HG03342 (cell line): ENCODE measurements at regions not wholly inside any gene's neighbourhood (a gene's known extent, or its start where the extent isn't known, plus 50 kb on each side); places are given as distances from the start of the nearest gene placed in this dataset.

Experiments
- ATAC-seq: cut with Tn5 transposase; IDR thresholded peaks from one replicate; pipeline ENCODE4 v1.9.1; 2021; ENCODE audit warnings: mild to moderate bottlenecking, moderate library complexity; ENCODE audit not compliant: unreplicated experiment

DNA sequence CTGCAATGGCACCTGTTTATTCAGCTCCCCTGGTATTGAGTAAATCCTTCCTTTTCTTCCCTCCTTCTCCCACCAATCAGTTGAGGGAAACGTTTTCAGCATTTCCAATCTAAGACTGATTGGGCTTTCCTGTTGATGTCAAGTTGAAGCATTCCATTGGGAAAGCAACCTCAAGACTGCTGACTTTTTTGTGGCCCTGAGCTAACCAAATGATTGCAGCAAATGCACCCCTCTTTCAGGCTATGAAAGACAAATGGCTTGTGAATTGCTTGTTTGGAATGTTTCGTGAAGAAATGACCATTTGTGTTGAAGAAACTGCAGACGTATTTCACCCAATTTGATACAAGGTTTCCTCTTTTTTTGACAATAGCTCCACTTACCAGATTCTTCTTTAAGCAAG is 303.5 kb downstream of the EPHA4 start:
- ATAC-seq, result no peak

DNA sequence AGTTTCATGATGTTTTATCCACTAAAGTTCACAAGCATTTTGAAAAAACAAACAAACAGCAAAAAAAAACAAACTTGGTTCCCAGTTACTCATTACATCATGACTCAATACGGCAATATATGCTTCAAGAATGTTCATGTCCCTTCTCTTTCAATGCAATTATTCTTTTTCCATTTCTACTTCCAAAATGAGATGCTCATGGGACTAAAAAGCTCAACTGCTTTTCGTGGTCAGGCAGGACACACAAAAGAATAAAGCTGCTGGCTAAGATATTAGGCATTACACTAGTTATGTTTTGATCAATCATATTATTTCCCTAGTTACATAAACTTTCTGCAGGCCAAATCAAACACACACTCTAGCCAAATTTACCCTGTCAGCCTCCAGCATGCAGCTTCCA is 301.3 kb downstream of the EPHA4 start:
- ATAC-seq, result no peak

GRCh38 chr2:221272729-221273128 is 299.4 kb downstream of the EPHA4 start:
- ATAC-seq, result no peak

- no peak for ATAC-seq
These were observed 296.1 kb downstream of the EPHA4 start for GRCh38 chr2:221276033-221276432.

GRCh38 chr2:221276601-221277000 is 295.5 kb downstream of the EPHA4 start:
- no peak for ATAC-seq

- ATAC-seq, result no peak
These were observed 289.7 kb downstream of the EPHA4 start for GRCh38 chr2:221282386-221282785.

DNA sequence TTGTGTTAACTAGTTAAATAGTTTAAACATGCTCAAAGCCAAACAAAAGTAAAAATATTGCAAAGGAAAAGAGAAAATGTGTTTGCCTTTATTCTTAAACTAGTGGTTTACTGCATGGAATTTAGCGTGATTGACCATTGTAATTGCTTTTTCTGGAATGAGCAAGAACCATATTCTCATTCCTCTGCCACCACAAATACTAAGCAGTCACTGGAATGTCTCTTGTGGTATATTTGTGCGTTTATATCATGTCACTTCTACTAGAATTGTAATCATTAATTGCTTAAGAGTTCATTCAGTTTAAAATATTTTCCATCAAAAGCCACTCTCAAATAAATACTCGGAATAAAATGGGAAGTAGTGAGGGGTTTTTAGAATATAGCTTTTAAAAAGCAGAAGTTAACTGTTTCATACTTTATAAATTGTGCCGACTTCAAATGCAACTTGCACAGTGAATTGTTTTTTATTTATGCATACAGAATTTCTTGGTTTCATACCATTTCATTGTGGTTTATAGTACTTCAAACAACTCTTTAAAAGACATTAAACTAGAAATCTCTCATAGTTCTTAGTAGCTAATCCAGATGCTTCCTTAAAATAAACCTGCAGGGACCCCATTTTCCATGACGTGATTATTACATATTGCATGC is 288.1 kb downstream of the EPHA4 start:
- no peak for ATAC-seq

GRCh38 chr2:221285148-221285547 is 287.0 kb downstream of the EPHA4 start:
- ATAC-seq, result no peak

DNA sequence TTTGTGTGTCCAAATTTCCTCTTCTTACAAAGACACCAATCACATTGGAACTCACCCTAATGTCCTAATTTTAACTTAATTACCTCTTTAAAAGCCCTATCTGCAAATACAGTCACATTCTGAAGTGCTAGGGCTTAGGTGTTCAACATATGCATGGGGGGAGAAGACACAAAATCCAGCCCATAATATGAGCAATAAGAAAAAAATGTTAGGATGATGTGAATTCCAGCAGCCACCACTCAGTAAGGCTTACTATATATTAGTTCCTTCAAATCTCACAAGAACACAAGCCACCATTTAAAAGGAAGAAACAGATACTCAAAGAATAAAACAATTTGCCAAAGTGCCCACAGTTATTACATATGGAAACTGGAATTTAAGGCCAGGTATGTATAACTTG is 285.7 kb downstream of the EPHA4 start:
- no peak for ATAC-seq

- peak; percentile 44 for ATAC-seq
These were observed 282.7 kb downstream of the EPHA4 start for GRCh38 chr2:221289389-221289788.

DNA sequence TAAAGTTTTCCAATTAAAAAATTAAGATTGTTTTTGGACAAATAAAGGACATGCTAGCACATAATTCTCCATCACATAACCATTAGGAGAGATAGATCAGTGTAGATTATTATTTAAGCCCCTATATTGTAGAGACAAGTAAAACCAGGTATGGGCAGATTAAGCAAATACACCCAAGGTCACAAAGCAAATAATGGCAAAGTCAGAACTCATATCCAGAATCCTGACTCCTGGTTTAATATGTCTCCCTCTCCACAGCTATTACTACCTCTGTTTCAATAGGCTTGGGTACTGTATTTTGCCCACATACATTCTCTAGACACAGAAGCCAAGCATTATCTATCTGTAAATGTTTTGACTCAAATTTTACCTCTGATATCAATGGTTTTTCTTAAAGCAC is 282.3 kb downstream of the EPHA4 start:
- ATAC-seq, result no peak

- no peak for ATAC-seq
These were observed 278.0 kb downstream of the EPHA4 start for GRCh38 chr2:221293949-221294742.

GRCh38 chr2:221304916-221305315 is 267.2 kb downstream of the EPHA4 start:
- ATAC-seq, result no peak

DNA sequence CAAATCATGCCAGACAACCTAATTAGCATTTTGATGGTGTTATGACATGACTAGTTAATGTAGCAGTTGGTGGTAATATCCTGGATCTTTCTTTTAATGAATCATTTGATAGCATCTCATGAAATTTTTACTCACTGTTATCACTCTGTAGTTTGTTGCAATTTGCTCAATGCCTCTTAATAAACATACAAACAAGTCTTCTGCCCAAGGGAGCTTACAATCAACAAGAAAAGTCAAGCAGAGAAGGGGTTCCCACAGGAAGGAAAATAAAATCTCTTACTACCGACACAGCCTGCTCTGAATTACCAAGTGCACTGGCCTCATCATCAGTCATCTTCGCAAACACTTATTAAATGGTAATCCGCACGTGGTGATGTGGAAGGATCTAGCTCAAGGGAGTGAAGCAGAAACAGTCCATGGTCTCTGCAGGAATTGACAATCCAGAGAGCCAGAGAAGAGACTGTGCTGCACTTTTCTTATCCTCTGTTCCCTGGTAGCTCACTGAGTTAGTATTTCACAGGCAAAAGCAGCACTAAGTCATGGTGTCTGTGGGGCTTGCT is 263.5 kb downstream of the EPHA4 start:
- ATAC-seq, result no peak

DNA sequence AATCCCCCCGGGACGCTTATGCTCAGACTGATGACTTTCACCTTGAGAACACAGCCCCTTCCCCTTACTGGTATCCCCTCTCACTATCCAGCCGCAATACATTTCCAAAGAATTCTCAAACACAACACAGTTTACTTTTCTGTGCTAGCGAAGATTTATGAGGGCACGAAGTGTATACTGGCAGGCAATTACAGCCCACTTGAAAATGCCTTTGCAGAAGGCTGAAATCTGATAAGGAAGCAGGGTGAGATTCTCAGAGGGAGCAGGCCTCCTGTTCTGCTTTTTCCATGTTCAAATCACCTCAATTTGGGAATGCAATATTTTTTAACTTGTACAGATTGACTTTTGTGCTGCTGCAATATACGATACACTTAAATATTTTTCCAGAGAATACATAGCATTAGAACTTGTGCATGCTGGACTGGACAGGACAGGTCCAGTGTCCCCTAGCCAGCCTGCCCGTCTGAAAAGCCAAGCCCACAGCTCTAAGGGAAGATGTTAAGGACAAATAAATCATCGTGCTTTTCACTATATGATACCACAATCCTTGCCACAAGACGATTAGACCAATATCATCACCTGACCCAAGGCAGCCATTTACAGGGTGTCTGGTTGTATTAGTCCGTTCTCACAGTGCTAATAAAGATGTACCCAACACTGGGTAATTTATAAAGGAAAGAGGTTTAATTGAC is 262.1 kb downstream of the EPHA4 start:
- no peak for ATAC-seq

GRCh38 chr2:221310730-221311129 is 261.4 kb downstream of the EPHA4 start:
- ATAC-seq, result no peak

- no peak for ATAC-seq
These were observed 259.5 kb downstream of the EPHA4 start for GRCh38 chr2:221312634-221313033.

DNA sequence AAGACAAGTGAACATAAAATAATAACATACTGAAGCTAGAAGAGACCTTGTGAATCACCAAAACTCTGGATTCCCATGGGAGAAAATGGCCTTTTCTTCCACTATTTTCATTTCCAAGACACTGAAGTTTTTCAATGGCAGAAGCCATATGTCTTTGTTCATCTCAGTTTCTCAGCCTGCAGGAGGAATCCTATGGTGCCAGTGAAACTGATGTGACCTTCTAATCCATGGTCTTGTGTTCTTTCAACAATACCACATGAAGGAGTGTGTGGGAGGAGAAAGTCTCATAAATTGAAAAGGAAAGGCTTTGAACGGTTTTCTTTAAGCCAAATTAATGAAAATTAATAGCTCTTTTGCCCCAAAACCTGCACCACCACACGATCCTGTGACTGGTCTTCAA is 257.3 kb downstream of the EPHA4 start:
- ATAC-seq, result no peak

- no peak for ATAC-seq
These were observed 253.6 kb downstream of the EPHA4 start for GRCh38 chr2:221318376-221319130.

GRCh38 chr2:221322741-221323140 is 249.4 kb downstream of the EPHA4 start:
- no peak for ATAC-seq

- no peak for ATAC-seq
These were observed 248.6 kb downstream of the EPHA4 start for GRCh38 chr2:221323513-221323912.
